Vagina (tissue), 2 donors: ENCODE measurements at regions not wholly inside any gene's neighbourhood (a gene's known extent, or its start where the extent isn't known, plus 50 kb on each side); places are given as distances from the start of the nearest gene placed in this dataset.

ENCODE experiments used
- POLR2AphosphoS5 ChIP-seq, 2 donors: sonication (generic); formaldehyde crosslinking; IDR thresholded peaks; one replicate each; pipeline ENCODE4 v1.9.0; 2017; ENCODE audit warnings: antibody characterized with exemption in 2 of 2, mild to moderate bottlenecking in 2 of 2, low read depth in 1 of 2; ENCODE audit not compliant: insufficient read depth in 1 of 2
- TF ChIP-seq, protein P1 (sequence below), 3 experiments: fragments of 450-650 bp in 2 of 3; fragments of 200-600 bp in 1 of 3; sonication (generic) in 1 of 3; IDR thresholded peaks; one replicate each; pipeline ENCODE4 v1.5.1; 2017 to 2019; ENCODE audit warnings: antibody characterized with exemption in 3 of 3, mild to moderate bottlenecking in 2 of 3, moderate library complexity in 2 of 3

DNA sequence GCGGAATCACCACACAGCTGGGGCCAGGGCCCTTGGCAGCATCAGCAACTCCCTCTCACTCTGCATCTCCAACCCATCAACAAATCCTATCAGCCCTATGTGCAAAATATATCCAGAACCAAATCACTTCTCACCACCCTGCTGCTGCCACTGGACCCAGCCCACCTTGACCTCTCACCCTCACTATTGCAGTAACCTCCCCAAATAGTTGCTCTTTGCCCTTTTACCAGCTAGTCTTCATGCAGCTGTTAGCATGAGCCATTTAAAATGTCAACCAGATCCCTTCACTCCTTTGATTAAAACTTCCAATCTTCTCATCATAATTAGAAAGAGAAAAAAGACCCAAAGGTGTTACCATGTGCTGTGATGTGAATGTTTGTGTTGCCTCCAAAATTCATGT, 155.7 kb upstream of the IRF2BP2 start:
- TF ChIP-seq, protein P1, sequence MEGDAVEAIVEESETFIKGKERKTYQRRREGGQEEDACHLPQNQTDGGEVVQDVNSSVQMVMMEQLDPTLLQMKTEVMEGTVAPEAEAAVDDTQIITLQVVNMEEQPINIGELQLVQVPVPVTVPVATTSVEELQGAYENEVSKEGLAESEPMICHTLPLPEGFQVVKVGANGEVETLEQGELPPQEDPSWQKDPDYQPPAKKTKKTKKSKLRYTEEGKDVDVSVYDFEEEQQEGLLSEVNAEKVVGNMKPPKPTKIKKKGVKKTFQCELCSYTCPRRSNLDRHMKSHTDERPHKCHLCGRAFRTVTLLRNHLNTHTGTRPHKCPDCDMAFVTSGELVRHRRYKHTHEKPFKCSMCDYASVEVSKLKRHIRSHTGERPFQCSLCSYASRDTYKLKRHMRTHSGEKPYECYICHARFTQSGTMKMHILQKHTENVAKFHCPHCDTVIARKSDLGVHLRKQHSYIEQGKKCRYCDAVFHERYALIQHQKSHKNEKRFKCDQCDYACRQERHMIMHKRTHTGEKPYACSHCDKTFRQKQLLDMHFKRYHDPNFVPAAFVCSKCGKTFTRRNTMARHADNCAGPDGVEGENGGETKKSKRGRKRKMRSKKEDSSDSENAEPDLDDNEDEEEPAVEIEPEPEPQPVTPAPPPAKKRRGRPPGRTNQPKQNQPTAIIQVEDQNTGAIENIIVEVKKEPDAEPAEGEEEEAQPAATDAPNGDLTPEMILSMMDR (IDR thresholded peaks at IDR 0.05), result no peak
- TF ChIP-seq POLR2AphosphoS5 (IDR thresholded peaks at IDR 0.05; ENCODE audit: insufficient read depth in 1 of 2, low read depth in 1 of 2), result no peak
